Immature natural killer cell (primary cell): ENCODE measurements at regions not wholly inside any gene's neighbourhood (a gene's known extent, or its start where the extent isn't known, plus 50 kb on each side); places are given as distances from the start of the nearest gene placed in this dataset.
A peak's percentile ranks its signal among the peaks of the same experiment; 100 is the strongest.
"Not testable (repeated sequence)": the region's sequence is repeated elsewhere in the genome, so short reads cannot be mapped to it uniquely, and the experiment has no call there.

ENCODE experiments used
- DNase-seq, 3 donors: peaks; one replicate each; pipeline ENCODE4 v3.0.0; 2022; ENCODE audit warnings: mixed read lengths in 1 of 3
- H3K27ac Mint-ChIP-seq, 6 donors: one replicate each; pipeline ENCODE4 v1.8.0; 2020; ENCODE audit warnings: mixed read lengths in 6 of 6, mild to moderate bottlenecking in 5 of 6, inconsistent platforms in 4 of 6, moderate library complexity in 3 of 6
- H3K27me3 Mint-ChIP-seq, 3 donors: one replicate each; pipeline ENCODE4 v1.8.0; 2020 to 2021; ENCODE audit warnings: low read depth in 3 of 3, mild to moderate bottlenecking in 3 of 3, mixed read lengths in 3 of 3, moderate library complexity in 3 of 3, inconsistent platforms in 1 of 3
- H3K36me3 Mint-ChIP-seq, 3 donors: one replicate each; pipeline ENCODE4 v1.8.0; 2020; ENCODE audit warnings: mixed read lengths in 3 of 3, inconsistent platforms in 2 of 3, mild to moderate bottlenecking in 2 of 3
- H3K4me1 Mint-ChIP-seq, 2 donors: one replicate each; pipeline ENCODE4 v1.8.0; 2020; ENCODE audit warnings: inconsistent platforms in 2 of 2, mild to moderate bottlenecking in 2 of 2, mixed read lengths in 2 of 2, moderate library complexity in 1 of 2
- H3K4me3 Mint-ChIP-seq, 5 donors: one replicate each; pipeline ENCODE4 v1.8.0; 2020; ENCODE audit warnings: mild to moderate bottlenecking in 5 of 5, mixed read lengths in 5 of 5, inconsistent platforms in 3 of 5, moderate library complexity in 3 of 5
- H3K9me3 Mint-ChIP-seq, 6 donors: one replicate each; pipeline ENCODE4 v1.8.0; 2020; ENCODE audit warnings: mild to moderate bottlenecking in 6 of 6, mixed read lengths in 6 of 6, inconsistent platforms in 4 of 6, moderate library complexity in 3 of 6

DNA sequence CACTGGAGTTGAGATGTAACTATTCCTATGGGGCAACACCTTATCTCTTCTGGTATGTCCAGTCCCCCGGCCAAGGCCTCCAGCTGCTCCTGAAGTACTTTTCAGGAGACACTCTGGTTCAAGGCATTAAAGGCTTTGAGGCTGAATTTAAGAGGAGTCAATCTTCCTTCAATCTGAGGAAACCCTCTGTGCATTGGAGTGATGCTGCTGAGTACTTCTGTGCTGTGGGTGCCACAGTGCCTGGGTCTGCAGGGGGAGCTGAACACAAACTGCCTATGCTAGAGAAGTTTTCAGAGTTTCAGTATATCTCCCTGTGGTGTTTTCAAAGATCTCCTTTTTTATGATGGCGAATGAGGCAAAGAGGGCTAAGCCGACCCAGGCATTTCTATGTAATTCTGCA, 179.2 kb upstream of the OR4E1 start:
- DNase-seq, result no peak
- Mint-ChIP-seq H3K4me1 (peaks cover 4 to 6% of the 10 kb centered on the region in 2 donors), H3K4me3 (no peak overlapping the region), H3K36me3 (no peaks in the 10 kb centered on the region), H3K27me3 (peaks cover 6 to 18% (median 9%) of the 10 kb centered on the region in 3 donors), H3K9me3 (no peaks in the 10 kb centered on the region), H3K27ac (no peak overlapping the region)

DNA sequence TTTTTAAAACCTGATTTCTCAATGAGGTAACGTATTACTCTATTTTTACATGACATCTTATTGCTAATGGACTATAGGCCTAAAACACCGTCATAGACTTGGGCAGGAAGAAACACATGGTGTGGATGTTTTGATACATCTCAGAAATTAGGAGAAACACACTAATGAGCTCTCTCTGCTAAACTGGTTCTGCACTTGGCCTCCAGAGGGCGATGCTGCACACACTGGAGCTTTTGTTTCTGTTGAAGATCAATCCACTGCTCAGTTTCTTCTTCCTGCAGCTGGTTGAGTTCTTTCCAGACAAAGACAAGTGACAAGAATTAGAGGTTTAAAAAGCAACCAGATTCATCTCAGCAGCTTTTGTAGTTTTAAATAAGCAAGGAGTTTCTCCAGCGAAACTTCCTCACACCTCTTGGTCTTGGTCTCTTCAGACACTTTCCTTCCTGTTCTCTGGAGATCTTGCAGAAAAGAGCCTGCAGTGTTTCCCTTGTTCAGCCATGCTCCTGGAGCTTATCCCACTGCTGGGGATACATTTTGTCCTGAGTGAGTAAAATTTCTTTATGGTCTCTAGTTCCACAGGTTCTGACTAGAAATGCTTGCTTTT, 178.5 kb upstream of the OR4E1 start:
- Mint-ChIP-seq H3K4me1 (peaks cover 4 to 6% of the 10 kb centered on the region in 2 donors), H3K9me3 (no peaks in the 10 kb centered on the region), H3K27me3 (peaks cover 6 to 18% (median 9%) of the 10 kb centered on the region in 3 donors), H3K36me3 (no peaks in the 10 kb centered on the region), H3K27ac (no peak overlapping the region), H3K4me3 (peak overlapping the region in 2 of 5 donors; percentile 14 to 15)
- peak; percentile 27 to 43 (median 36) for DNase-seq

DNA sequence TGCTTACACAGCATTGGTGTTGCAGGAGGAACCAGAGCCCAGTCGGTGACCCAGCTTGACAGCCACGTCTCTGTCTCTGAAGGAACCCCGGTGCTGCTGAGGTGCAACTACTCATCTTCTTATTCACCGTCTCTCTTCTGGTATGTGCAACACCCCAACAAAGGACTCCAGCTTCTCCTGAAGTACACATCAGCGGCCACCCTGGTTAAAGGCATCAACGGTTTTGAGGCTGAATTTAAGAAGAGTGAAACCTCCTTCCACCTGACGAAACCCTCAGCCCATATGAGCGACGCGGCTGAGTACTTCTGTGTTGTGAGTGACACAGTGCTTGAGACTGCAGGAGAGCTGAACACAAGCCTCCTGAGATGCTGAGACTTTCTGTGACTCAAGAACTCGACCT, 173.3 kb upstream of the OR4E1 start:
- not testable (repeated sequence) for H3K9me3 Mint-ChIP-seq, H3K27ac Mint-ChIP-seq, H3K36me3 Mint-ChIP-seq, H3K4me1 Mint-ChIP-seq, DNase-seq, H3K4me3 Mint-ChIP-seq
- peaks cover 9 to 24% (median 13%) of the 10 kb centered on the region in 3 donors for H3K27me3 Mint-ChIP-seq

DNA sequence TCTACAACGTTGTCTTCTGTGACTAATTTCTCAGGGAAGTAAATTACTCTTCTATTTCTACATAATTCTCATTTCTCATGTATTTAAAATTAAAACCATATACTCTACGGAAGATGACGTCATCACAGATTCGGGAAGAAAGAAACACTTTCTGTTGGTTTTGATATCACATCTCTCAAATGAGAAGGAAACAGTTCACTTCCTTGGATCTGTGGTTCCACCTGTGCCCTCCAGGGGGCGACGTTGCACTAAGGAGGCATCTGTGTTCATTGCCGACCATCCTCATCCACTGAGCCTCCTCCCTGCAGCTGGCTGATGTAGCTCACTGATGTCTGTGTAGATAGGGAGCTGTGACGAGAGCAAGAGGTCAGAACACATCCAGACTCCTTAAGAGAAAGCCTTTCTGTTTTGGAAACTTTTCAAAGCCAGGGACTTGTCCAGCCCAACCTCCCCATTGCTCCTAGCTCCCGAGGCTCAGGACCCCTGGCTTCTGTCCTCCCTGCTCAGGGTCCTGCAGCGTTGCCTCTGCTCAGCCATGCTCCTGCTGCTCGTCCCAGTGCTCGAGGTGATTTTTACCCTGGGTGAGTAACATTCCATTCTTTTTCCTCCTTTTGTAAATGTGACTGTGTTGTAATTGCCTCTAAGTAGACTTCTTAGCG, 172.7 kb upstream of the OR4E1 start:
- Mint-ChIP-seq H3K4me1 (no peaks in the 10 kb centered on the region), H3K36me3 (no peaks in the 10 kb centered on the region), H3K27ac (no peak overlapping the region), H3K27me3 (peaks cover 11 to 26% (median 13%) of the 10 kb centered on the region in 3 donors), H3K9me3 (no peaks in the 10 kb centered on the region), H3K4me3 (no peak overlapping the region)
- peak; percentile 39 to 54 (median 40) for DNase-seq

DNA sequence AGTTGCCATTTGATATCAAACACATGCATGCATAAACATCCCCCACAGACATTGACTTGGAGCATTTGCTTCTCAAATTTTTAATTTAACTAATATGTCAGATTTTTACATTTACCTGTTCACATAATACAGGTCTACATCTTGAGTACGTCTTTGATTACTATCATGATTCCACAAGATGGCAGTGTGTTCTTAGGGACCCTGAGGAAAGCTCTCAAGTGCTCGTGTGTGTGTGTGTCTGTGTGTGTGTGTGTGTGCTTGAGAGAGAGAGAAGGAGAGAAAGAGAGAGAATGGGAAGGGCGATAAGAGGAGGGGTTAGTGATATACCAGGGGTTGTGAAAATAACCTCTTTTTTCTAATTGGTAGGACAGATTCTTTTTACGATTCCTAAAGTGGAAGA, 167.1 kb upstream of the OR4E1 start:
- H3K9me3 Mint-ChIP-seq, result peaks cover 0 to 1% (median 0%) of the 10 kb centered on the region in 6 donors
- peaks cover 3 to 16% (median 8%) of the 10 kb centered on the region in 3 donors for H3K27me3 Mint-ChIP-seq
- no peak overlapping the region for H3K27ac Mint-ChIP-seq
- no peak for DNase-seq
- H3K36me3 Mint-ChIP-seq, result no peaks in the 10 kb centered on the region
- H3K4me1 Mint-ChIP-seq, result no peaks in the 10 kb centered on the region
- H3K4me3 Mint-ChIP-seq, result no peak overlapping the region

DNA sequence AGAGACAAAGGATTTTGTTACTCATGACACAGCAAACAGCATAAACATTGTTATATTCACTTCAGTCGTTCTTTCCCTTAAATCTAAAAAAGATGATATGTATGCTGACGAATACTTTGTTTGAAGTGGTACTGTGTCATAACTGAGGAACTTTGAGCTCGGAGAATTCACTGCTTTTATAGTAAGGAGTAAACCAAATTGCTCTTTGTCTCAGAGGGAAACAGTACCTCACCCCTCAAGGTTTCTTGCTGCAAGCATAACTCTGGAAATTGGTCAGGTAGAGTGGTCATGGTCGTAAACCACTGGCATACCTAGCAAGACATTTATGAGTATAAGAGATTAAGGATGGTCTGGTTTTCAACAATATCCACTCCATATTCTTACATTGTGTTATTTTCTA, 160.2 kb upstream of the OR4E1 start:
- Mint-ChIP-seq H3K4me1 (no peaks in the 10 kb centered on the region), H3K27ac (no peak overlapping the region), H3K36me3 (no peaks in the 10 kb centered on the region), H3K4me3 (no peak overlapping the region), H3K27me3 (peaks cover 2 to 22% (median 13%) of the 10 kb centered on the region in 3 donors), H3K9me3 (peaks cover 0 to 1% (median 0%) of the 10 kb centered on the region in 6 donors)
- DNase-seq, result no peak

DNA sequence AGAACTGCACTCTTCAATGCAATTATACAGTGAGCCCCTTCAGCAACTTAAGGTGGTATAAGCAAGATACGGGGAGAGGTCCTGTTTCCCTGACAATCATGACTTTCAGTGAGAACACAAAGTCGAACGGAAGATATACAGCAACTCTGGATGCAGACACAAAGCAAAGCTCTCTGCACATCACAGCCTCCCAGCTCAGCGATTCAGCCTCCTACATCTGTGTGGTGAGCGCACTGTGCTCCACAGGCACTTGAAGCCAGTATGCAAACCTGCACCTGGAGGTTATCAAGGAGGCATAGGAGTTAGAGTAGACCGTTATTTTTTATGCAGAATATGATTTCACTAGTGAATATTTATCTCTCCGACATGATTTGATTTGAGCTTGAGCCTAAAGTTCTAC, 152.2 kb upstream of the OR4E1 start:
- Mint-ChIP-seq H3K27ac (no peak overlapping the region), H3K36me3 (no peaks in the 10 kb centered on the region), H3K4me1 (no peaks in the 10 kb centered on the region), H3K9me3 (peaks cover 0 to 4% (median 0%) of the 10 kb centered on the region in 6 donors), H3K4me3 (no peak overlapping the region), H3K27me3 (peaks cover 5 to 32% (median 9%) of the 10 kb centered on the region in 3 donors)
- DNase-seq, result no peak

DNA sequence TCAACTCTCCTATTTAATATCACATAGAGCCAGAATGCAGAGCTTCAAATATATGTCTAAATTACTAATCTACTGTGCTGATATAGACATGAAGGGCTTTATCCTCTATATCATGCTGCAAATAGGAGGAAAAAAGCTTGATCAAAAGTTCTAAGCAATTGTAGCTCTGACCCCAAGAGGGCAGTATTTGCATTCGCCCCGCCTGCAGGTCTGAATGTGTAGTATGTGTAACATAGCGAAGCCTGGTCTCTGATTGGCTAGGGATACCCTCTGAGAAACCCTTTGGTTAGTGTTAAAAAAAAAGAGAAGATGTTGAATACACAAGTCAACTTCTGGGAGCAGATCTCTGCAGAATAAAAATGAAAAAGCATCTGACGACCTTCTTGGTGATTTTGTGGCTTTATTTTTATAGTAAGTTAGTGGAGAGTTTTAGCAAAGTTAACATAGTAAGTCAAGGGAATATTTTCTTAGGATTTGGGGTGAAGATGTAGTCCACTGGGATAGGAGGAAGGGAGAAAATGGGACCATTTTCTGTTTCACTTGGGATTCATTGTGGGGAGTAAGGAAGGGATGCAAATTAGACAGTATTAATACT, 151.6 kb upstream of the OR4E1 start:
- Mint-ChIP-seq H3K27ac (no peak overlapping the region), H3K9me3 (peaks cover 0 to 4% (median 0%) of the 10 kb centered on the region in 6 donors), H3K4me1 (no peaks in the 10 kb centered on the region), H3K36me3 (peaks cover 0 to under 1% (median 0%) of the 10 kb centered on the region in 3 donors), H3K4me3 (no peak overlapping the region), H3K27me3 (peaks cover 3 to 33% (median 9%) of the 10 kb centered on the region in 3 donors)
- DNase-seq, result peak in 1 of 3 donors; percentile 2

DNA sequence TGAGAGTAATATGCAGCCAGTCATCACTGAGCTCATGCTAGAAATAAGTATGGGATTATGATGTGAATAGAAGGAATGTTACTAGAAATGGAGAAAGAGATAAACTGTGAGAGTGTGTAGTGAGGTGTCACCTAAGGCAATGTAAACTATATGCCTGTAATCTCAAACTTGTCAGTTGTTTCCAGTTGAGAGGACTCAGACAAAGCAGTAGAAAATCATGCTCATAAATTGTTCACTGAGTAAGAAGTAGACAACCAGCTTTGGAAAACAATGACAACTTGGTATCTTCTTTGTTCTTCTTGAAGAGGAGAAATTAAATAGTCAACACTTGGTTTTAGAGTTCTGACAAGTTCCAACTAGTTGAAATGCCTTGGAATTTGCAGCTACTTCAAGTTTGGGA, 148.5 kb upstream of the OR4E1 start:
- Mint-ChIP-seq H3K27me3 (peaks cover 3 to 13% (median 6%) of the 10 kb centered on the region in 3 donors), H3K4me1 (no peaks in the 10 kb centered on the region), H3K36me3 (peaks cover 0 to 3% (median 0%) of the 10 kb centered on the region in 3 donors), H3K9me3 (peaks cover 2 to 7% (median 5%) of the 10 kb centered on the region in 6 donors), H3K27ac (no peak overlapping the region), H3K4me3 (no peak overlapping the region)
- DNase-seq, result no peak

DNA sequence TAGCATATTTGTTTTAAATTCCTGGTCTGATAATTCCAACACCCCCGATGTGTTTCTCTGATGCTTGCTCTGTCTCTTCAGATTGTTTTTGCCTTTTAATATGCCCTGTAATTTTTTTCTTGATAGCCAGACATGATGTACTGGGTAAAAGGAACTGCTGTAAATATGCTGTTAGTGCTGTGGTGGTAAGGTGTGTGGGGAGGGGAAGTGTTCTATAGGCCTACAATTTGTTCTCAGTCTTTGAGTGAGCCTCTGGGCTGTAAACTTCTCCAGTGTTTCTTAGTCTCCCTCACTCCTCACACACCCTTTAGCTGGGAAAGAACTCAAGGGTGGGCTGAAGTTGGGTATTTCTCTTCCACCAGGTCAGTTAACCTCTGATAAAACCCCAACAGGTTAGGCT, 147.0 kb upstream of the OR4E1 start:
- DNase-seq, result no peak
- peaks cover 3 to 8% (median 6%) of the 10 kb centered on the region in 3 donors for H3K27me3 Mint-ChIP-seq
- H3K36me3 Mint-ChIP-seq, result peaks cover 0 to 3% (median 0%) of the 10 kb centered on the region in 3 donors
- H3K9me3 Mint-ChIP-seq, result peaks cover 3 to 17% (median 9%) of the 10 kb centered on the region in 6 donors
- no peak overlapping the region for H3K4me3 Mint-ChIP-seq
- H3K4me1 Mint-ChIP-seq, result no peaks in the 10 kb centered on the region
- H3K27ac Mint-ChIP-seq, result no peak overlapping the region

DNA sequence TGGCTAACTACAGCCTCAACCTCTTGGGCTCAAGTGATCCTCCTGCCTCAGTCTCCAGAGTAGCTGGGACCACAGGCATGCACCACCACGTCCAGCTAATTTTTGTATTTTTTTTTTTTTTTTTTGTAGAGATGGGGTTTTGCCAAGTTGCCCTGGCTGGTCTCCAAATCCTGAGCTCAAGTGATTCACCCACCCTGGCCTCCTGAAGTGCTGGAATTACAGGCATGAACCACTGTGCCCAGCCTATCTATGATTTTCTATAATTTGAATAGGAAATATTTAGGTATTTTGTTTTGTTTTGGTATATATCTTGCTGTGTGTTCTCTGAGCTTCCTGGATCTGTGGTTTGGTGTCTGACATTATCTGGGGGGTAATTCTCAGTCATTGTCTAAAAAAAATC, 146.3 kb upstream of the OR4E1 start:
- H3K36me3 Mint-ChIP-seq, H3K27me3 Mint-ChIP-seq, DNase-seq, H3K27ac Mint-ChIP-seq, H3K4me1 Mint-ChIP-seq, H3K4me3 Mint-ChIP-seq: not testable (repeated sequence)
- H3K9me3 Mint-ChIP-seq, result peaks cover 3 to 17% (median 9%) of the 10 kb centered on the region in 6 donors

DNA sequence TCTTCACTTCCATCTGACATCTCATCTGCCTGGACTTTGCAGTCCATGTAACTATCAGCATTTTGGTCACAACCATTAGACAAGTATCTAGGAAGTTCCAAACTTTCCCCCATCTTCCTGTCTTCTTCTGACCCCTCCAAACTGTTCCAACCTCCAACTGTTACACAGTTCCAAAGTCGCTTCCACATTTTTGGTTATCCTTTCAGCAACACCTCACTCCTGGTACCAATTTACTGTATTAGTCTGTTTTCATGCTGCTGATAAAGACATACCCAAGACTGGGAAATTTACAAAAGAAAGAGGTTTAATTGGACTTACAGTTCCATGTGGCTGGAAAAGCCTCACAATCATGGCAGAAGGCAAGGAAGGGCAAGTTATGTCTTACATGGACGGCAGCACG, 143.4 kb upstream of the OR4E1 start:
- not testable (repeated sequence) for H3K4me3 Mint-ChIP-seq, H3K27ac Mint-ChIP-seq, H3K4me1 Mint-ChIP-seq, H3K36me3 Mint-ChIP-seq, DNase-seq
- H3K27me3 Mint-ChIP-seq, result peaks cover 3 to 12% (median 8%) of the 10 kb centered on the region in 3 donors
- H3K9me3 Mint-ChIP-seq, result peaks cover 4 to 17% (median 10%) of the 10 kb centered on the region in 6 donors

DNA sequence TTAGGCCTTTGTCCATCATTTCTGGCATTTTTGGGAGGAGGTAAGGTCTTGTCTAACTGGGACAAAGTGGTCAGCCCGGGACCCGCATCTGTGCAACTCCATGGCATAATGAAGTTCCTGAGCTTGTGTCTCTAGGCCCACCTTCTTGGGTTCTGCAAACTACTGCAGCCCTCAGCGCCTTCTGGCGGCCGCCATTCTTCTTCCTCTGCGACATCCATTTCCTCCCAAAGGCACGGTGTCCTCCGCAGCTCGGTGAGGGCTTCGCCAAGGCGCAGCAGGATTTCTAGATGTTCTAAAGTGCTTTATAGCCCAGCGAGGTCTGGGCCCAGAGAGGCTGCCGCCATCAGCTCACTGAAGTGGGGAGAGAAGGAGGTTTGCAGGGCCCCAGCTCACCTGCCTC, 134.4 kb upstream of the OR4E1 start:
- Mint-ChIP-seq H3K36me3 (no peaks in the 10 kb centered on the region), H3K9me3 (peaks cover 0 to 2% (median 0%) of the 10 kb centered on the region in 6 donors), H3K4me3 (no peak overlapping the region), H3K4me1 (no peaks in the 10 kb centered on the region), H3K27me3 (peaks cover 4 to 17% (median 5%) of the 10 kb centered on the region in 3 donors), H3K27ac (no peak overlapping the region)
- DNase-seq, result no peak

DNA sequence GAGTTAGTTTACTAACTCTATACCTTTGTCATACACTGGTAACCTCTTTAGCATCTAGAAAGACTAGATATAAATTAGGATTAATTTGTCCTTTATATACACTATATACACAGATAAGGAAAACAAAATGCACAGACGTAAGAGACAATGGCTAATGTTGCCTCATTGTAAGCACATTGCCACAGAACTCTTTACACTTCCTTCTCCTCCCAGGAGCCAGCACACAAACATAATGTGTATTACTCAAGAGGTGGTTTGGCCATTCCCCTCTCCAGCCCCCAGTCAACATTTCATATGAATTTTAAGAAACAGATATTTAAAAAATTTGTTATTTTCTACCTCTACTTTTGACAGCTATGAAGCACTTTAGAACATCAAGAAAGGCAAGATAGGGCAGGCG, 131.4 kb upstream of the OR4E1 start:
- Mint-ChIP-seq H3K36me3 (no peaks in the 10 kb centered on the region), H3K27ac (no peak overlapping the region), H3K4me1 (no peaks in the 10 kb centered on the region), H3K4me3 (no peak overlapping the region), H3K27me3 (peaks cover 3 to 9% (median 4%) of the 10 kb centered on the region in 3 donors), H3K9me3 (peaks cover 0 to 2% (median 0%) of the 10 kb centered on the region in 6 donors)
- no peak for DNase-seq
